22Rv1 (cell line): ENCODE measurements at regions not wholly inside any gene's neighbourhood (a gene's known extent, or its start where the extent isn't known, plus 50 kb on each side); places are given as distances from the start of the nearest gene placed in this dataset.

ENCODE experiments used
- ZFX ChIP-seq: fragments of 450-650 bp; IDR thresholded peaks from 2 replicates; pipeline ENCODE4 v1.6.1; 2017; ENCODE audit warnings: antibody characterized with exemption, borderline replicate concordance
- TF ChIP-seq, protein P1 (sequence below): fragments of 450-650 bp; IDR thresholded peaks from 2 replicates; pipeline ENCODE4 v1.5.1; 2017; ENCODE audit warnings: mild to moderate bottlenecking

DNA sequence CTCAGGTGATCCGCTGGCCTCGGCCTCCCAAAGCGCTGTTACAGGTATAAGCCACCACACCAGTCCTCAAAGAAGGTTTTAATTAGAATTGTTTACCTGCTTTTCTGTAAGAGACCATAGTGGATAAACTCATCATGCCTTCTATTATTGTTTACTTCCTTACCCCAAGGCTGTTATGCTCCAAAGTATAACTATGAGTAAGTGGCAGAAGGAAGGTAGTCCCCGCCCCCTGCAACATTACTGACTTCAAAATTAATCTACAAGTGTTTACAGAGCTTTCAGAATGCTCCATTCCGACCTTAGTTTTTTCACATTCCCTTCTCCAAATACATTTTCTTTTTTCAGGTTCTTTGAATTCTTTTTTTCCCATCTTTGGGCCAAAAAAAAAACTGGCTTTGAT is 480.5 kb upstream of the NOX3 start:
- TF ChIP-seq, protein P1, sequence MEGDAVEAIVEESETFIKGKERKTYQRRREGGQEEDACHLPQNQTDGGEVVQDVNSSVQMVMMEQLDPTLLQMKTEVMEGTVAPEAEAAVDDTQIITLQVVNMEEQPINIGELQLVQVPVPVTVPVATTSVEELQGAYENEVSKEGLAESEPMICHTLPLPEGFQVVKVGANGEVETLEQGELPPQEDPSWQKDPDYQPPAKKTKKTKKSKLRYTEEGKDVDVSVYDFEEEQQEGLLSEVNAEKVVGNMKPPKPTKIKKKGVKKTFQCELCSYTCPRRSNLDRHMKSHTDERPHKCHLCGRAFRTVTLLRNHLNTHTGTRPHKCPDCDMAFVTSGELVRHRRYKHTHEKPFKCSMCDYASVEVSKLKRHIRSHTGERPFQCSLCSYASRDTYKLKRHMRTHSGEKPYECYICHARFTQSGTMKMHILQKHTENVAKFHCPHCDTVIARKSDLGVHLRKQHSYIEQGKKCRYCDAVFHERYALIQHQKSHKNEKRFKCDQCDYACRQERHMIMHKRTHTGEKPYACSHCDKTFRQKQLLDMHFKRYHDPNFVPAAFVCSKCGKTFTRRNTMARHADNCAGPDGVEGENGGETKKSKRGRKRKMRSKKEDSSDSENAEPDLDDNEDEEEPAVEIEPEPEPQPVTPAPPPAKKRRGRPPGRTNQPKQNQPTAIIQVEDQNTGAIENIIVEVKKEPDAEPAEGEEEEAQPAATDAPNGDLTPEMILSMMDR = no peak
- TF ChIP-seq ZFX = no peak
